Heart left ventricle (tissue), 13 donors: ENCODE measurements at regions not wholly inside any gene's neighbourhood (a gene's known extent, or its start where the extent isn't known, plus 50 kb on each side); places are given as distances from the start of the nearest gene placed in this dataset.

ENCODE experiments used
- POLR2A ChIP-seq, 2 donors: fragments of 450-650 bp; IDR thresholded peaks; one replicate each; pipeline ENCODE4 v1.6.1; 2017; ENCODE audit warnings: antibody characterized with exemption in 2 of 2, mild to moderate bottlenecking in 2 of 2, moderate library complexity in 2 of 2
- TF ChIP-seq, protein P1 (sequence below), 12 donors: fragments of 200-600 bp; sonication (generic) in 4 of 12; IDR thresholded peaks; one replicate each; pipeline versions ENCODE4 v1.5.0 to v1.8.0; 2018 to 2022; ENCODE audit warnings: antibody characterized with exemption in 12 of 12, mild to moderate bottlenecking in 5 of 12
- donor health status: ischemic (EF 13 %, LVEDD 7.1; RV severe dilation, severe dysfunction).
- donor health status: DM: no; HTN: yes; CAD: no.
- donor health status: DM: no; HTN: no; CAD: no.
- donor health status: ischemic (EF 25% LVEDD 6.9; RV normal size, moderate dysfunction).
- donor health status: ischemic (EF 25% LVEDD 5.7; RV mildly dilated, moderate dysfunction).
- donor health status: ischemic (EF 35%, LVEDD 5.7; RV mildly dilated, moderate dysfunction).
- donor health status: nonischemic (EF 11% LVEDD 7.7; RV severe dilation, severe dysfunction).
- donor health status: DM: yes; HTN: yes; CAD: no.
- donor health status: PGD.
- donor health status: ischemic (EF 29% LVEDD 5.4; RV normal size, mild dysfunction).
- donor health status: nonischemic (EF 23%, LVEDD 6.1; RV moderate dilation, normal function).

- TF ChIP-seq, protein P1, sequence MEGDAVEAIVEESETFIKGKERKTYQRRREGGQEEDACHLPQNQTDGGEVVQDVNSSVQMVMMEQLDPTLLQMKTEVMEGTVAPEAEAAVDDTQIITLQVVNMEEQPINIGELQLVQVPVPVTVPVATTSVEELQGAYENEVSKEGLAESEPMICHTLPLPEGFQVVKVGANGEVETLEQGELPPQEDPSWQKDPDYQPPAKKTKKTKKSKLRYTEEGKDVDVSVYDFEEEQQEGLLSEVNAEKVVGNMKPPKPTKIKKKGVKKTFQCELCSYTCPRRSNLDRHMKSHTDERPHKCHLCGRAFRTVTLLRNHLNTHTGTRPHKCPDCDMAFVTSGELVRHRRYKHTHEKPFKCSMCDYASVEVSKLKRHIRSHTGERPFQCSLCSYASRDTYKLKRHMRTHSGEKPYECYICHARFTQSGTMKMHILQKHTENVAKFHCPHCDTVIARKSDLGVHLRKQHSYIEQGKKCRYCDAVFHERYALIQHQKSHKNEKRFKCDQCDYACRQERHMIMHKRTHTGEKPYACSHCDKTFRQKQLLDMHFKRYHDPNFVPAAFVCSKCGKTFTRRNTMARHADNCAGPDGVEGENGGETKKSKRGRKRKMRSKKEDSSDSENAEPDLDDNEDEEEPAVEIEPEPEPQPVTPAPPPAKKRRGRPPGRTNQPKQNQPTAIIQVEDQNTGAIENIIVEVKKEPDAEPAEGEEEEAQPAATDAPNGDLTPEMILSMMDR (IDR thresholded peaks at IDR 0.05), result no peak
- TF ChIP-seq POLR2A (IDR thresholded peaks at IDR 0.05), result no peak
These were observed 67.3 kb upstream of the DHRSX start for GRCh38 chrX:2568125-2568524.
